ENCODE measurements at regions not wholly inside any gene's neighbourhood (a gene's known extent, or its start where the extent isn't known, plus 50 kb on each side); places are given as distances from the start of the nearest gene placed in this dataset.

DNA sequence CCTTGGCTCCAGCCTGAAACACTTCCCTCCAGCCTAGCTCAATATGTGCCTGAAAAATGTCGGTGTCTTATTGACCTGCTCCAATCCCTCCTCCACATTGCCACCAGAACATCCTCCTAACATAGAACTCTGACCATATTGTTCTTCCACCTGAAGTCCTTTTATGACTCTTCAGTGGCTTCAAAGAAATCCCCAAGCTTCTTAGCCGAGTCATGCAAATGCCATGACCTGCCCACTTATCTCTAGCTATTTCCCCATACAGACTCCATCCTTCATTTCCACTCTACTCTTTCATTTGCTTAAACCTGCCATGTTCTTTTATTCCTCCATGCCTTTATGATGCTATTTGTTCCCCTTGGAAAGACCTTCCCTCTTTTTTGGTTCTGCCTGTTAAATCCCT, 568.6 kb downstream of the ETNK1 start:
- TF ChIP-seq, protein P1, sequence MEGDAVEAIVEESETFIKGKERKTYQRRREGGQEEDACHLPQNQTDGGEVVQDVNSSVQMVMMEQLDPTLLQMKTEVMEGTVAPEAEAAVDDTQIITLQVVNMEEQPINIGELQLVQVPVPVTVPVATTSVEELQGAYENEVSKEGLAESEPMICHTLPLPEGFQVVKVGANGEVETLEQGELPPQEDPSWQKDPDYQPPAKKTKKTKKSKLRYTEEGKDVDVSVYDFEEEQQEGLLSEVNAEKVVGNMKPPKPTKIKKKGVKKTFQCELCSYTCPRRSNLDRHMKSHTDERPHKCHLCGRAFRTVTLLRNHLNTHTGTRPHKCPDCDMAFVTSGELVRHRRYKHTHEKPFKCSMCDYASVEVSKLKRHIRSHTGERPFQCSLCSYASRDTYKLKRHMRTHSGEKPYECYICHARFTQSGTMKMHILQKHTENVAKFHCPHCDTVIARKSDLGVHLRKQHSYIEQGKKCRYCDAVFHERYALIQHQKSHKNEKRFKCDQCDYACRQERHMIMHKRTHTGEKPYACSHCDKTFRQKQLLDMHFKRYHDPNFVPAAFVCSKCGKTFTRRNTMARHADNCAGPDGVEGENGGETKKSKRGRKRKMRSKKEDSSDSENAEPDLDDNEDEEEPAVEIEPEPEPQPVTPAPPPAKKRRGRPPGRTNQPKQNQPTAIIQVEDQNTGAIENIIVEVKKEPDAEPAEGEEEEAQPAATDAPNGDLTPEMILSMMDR (IDR thresholded peaks at IDR 0.05 in 8 of 11, conservative IDR thresholded peaks at IDR 0.05 in 3 of 11) = no peak
- TF ChIP-seq POLR2A (IDR thresholded peaks at IDR 0.05) = no peak
- no peak for TF ChIP-seq POLR2AphosphoS5 (IDR thresholded peaks at IDR 0.05)

Measured in spleen (tissue), 7 donors.